Ishikawa (cell line): ENCODE measurements at regions not wholly inside any gene's neighbourhood (a gene's known extent, or its start where the extent isn't known, plus 50 kb on each side); places are given as distances from the start of the nearest gene placed in this dataset.

ENCODE experiments used
- CEBPB ChIP-seq: IDR thresholded peaks from 2 replicates; pipeline ENCODE4 v1.6.1; 2012
- CREB1 ChIP-seq: IDR thresholded peaks from 2 replicates; pipeline ENCODE4 v1.6.1; 2012; ENCODE audit warnings: low read depth
- EGR1 ChIP-seq: IDR thresholded peaks from 2 replicates; pipeline ENCODE4 v1.6.1; 2012
- EP300 ChIP-seq: IDR thresholded peaks from 2 replicates; pipeline ENCODE4 v1.6.1; 2012; ENCODE audit warnings: borderline replicate concordance
- FOXM1 ChIP-seq: IDR thresholded peaks from 2 replicates; pipeline ENCODE4 v1.6.1; 2012; ENCODE audit warnings: low read depth, borderline replicate concordance
- MAX ChIP-seq: IDR thresholded peaks from 2 replicates; pipeline ENCODE4 v1.6.1; 2012
- NFIC ChIP-seq: IDR thresholded peaks from 2 replicates; pipeline ENCODE4 v1.6.1; 2012
- RAD21 ChIP-seq: IDR thresholded peaks from 2 replicates; pipeline ENCODE4 v1.6.1; 2012; ENCODE audit warnings: low read depth
- REST ChIP-seq: IDR thresholded peaks from 2 replicates; pipeline ENCODE4 v1.6.1; 2012; ENCODE audit warnings: low read depth, mild to moderate bottlenecking
- TAF1 ChIP-seq: IDR thresholded peaks from 2 replicates; pipeline ENCODE4 v1.6.1; 2012; ENCODE audit warnings: low read depth, mild to moderate bottlenecking
- TCF12 ChIP-seq: IDR thresholded peaks from 2 replicates; pipeline ENCODE4 v1.6.1; 2012; ENCODE audit warnings: low read depth
- TEAD4 ChIP-seq: IDR thresholded peaks from 2 replicates; pipeline ENCODE4 v1.6.1; 2012
- USF1 ChIP-seq: IDR thresholded peaks from 2 replicates; pipeline ENCODE4 v1.6.1; 2012
- YY1 ChIP-seq: IDR thresholded peaks from 2 replicates; pipeline ENCODE4 v1.6.1; 2012; ENCODE audit warnings: low read depth
- ZBTB7A ChIP-seq: IDR thresholded peaks from 2 replicates; pipeline ENCODE4 v1.6.1; 2012; ENCODE audit warnings: low read depth

GRCh38 chr2:145752091-145752806, 1232.3 kb upstream of the ZEB2 start:
- TF ChIP-seq TCF12, result no peak
- no peak for TF ChIP-seq FOXM1
- 0 out of 2 replicates have a peak, but pooled peaks have one; percentile 14 for TF ChIP-seq CEBPB
- TF ChIP-seq RAD21, result peak; percentile 63

GRCh38 chr2:145751629-145752028, 1231.7 kb upstream of the ZEB2 start:
- TF ChIP-seq TEAD4, result no peak
- no peak for TF ChIP-seq MAX
- no peak for TF ChIP-seq TAF1
- no peak for TF ChIP-seq CEBPB
- no peak for TF ChIP-seq ZBTB7A
- no peak for TF ChIP-seq TCF12
- no peak for TF ChIP-seq EP300
- TF ChIP-seq USF1, result no peak
- no peak for TF ChIP-seq REST
- TF ChIP-seq EGR1, result no peak
- no peak for TF ChIP-seq CREB1
- TF ChIP-seq FOXM1, result no peak
- no peak for TF ChIP-seq RAD21
- TF ChIP-seq NFIC, result no peak
- TF ChIP-seq YY1, result no peak

GRCh38 chr2:145751155-145751554, 1231.2 kb upstream of the ZEB2 start:
- TF ChIP-seq EGR1, result no peak

- TF ChIP-seq MAX (no peak), YY1 (no peak), CREB1 (no peak), TCF12 (no peak), TAF1 (no peak), REST (no peak), ZBTB7A (no peak), USF1 (no peak), EP300 (no peak), RAD21 (no peak), TEAD4 (no peak)
Observed at GRCh38 chr2:145750612-145751011, 1230.7 kb upstream of the ZEB2 start.

- no peak for TF ChIP-seq EP300
- TF ChIP-seq CREB1, result no peak
- TF ChIP-seq REST, result no peak
- TF ChIP-seq TAF1, result no peak
- TF ChIP-seq EGR1, result no peak
- no peak for TF ChIP-seq MAX
- no peak for TF ChIP-seq FOXM1
- no peak for TF ChIP-seq YY1
Observed at GRCh38 chr2:145750144-145750543, 1230.2 kb upstream of the ZEB2 start.
